Sigmoid colon (tissue), 6 donors: ENCODE measurements at regions not wholly inside any gene's neighbourhood (a gene's known extent, or its start where the extent isn't known, plus 50 kb on each side); places are given as distances from the start of the nearest gene placed in this dataset.

Experiments used
- DNase-seq: peaks from one replicate; pipeline ENCODE4 v3.0.0-alpha.2; 2019
- H3K27ac ChIP-seq, 4 donors: fragments of 200-600 bp; sonication (generic); one replicate each; pipeline ENCODE4 v1.5.1; 2016 to 2019; ENCODE audit warnings: mild to moderate bottlenecking in 1 of 4
- H3K27me3 ChIP-seq, 3 donors: fragments of 200-600 bp; sonication (generic); one replicate each; pipeline ENCODE4 v1.5.1; 2019; ENCODE audit warnings: mild to moderate bottlenecking in 1 of 3
- H3K36me3 ChIP-seq, 4 donors: fragments of 200-600 bp; sonication (generic); one replicate each; pipeline ENCODE4 v1.5.1; 2016 to 2019
- H3K4me1 ChIP-seq, 4 donors: fragments of 200-600 bp; sonication (generic); one replicate each; pipeline ENCODE4 v1.5.1; 2017 to 2019
- H3K4me3 ChIP-seq, 4 donors: fragments of 200-600 bp; sonication (generic); one replicate each; pipeline ENCODE4 v1.5.1; 2017 to 2019; ENCODE audit warnings: mild to moderate bottlenecking in 2 of 4, moderate library complexity in 1 of 4
- H3K9me3 ChIP-seq, 4 donors: fragments of 200-600 bp in 3 of 4; sonication (generic) in 3 of 4; one replicate each; pipeline versions ENCODE4 v1.5.1 to v1.6.1; 2013 to 2019
- EP300 ChIP-seq, 4 donors: sonication (generic); formaldehyde crosslinking; IDR thresholded peaks; one replicate each; pipeline ENCODE4 v1.6.1; 2017; ENCODE audit warnings: antibody characterized with exemption in 4 of 4
- POLR2A ChIP-seq, 2 donors: fragments of 450-650 bp; IDR thresholded peaks; one replicate each; pipeline ENCODE4 v1.6.1; 2016; ENCODE audit warnings: antibody characterized with exemption in 2 of 2, mild to moderate bottlenecking in 2 of 2, moderate library complexity in 2 of 2
- POLR2AphosphoS5 ChIP-seq, 4 donors: sonication (generic); formaldehyde crosslinking; IDR thresholded peaks; one replicate each; pipeline ENCODE4 v1.6.1; 2017; ENCODE audit warnings: antibody characterized with exemption in 4 of 4
- WGBS, 2 donors: extraction: QIAGEN DNeasy Blood & Tissue Kit; methylation state at CpG; one replicate each; pipeline ENCODE4 v1.1.7; 2013; 5-methylcytosine and 5-hydroxymethylcytosine counted together
- intact Hi-C: fragments of 100-400 bp; cut with DNase I; formaldehyde crosslinking; loops from one replicate; pipeline ENCODE4 v1.15.1; 2023
- TF ChIP-seq, protein P1 (sequence below), 4 experiments: fragments of 450-650 bp in 3 of 4; fragments of 200-600 bp in 1 of 4; IDR thresholded peaks; one replicate each; pipeline ENCODE4 v1.5.1; 2016 to 2019; ENCODE audit warnings: antibody characterized with exemption in 4 of 4, mild to moderate bottlenecking in 3 of 4, moderate library complexity in 2 of 4
- donor health status: healthy with polysubstance abuse.
- donor health status: healthy.

DNA sequence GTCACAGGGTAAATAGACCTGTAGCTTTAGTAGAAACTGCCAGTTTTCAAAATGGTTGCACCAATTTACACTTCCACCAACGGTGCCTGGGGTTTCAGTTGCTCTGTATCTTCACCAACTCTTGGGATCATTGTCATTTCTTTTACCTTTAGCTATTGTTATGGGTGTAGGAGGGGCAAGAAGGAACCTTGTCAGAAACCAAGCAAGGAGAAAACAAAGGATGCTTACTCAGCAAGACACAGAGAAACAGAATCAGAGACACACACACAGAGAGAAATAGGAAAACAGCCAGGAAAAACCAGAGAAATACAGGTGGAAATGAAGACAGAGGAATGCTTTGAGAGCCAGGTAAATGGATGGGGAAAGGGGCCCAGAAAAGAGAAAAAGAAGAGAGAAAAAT, 367.6 kb downstream of the MIAT start:
- Histone ChIP-seq H3K27ac (no peak overlapping the region), H3K4me3 (no peak overlapping the region), H3K9me3 (peaks cover 0 to 2% (median 0%) of the 10 kb centered on the region in 4 donors), H3K4me1 (peaks cover 0 to 3% (median under 1%) of the 10 kb centered on the region in 4 donors), H3K27me3 (no peaks in the 10 kb centered on the region), H3K36me3 (no peaks in the 10 kb centered on the region)
- intact Hi-C loops = no loop called here
- TF ChIP-seq POLR2A (IDR thresholded peaks at IDR 0.05) (no peak), POLR2AphosphoS5 (IDR thresholded peaks at IDR 0.05) (no peak), EP300 (IDR thresholded peaks at IDR 0.05) (no peak)
- TF ChIP-seq, protein P1, sequence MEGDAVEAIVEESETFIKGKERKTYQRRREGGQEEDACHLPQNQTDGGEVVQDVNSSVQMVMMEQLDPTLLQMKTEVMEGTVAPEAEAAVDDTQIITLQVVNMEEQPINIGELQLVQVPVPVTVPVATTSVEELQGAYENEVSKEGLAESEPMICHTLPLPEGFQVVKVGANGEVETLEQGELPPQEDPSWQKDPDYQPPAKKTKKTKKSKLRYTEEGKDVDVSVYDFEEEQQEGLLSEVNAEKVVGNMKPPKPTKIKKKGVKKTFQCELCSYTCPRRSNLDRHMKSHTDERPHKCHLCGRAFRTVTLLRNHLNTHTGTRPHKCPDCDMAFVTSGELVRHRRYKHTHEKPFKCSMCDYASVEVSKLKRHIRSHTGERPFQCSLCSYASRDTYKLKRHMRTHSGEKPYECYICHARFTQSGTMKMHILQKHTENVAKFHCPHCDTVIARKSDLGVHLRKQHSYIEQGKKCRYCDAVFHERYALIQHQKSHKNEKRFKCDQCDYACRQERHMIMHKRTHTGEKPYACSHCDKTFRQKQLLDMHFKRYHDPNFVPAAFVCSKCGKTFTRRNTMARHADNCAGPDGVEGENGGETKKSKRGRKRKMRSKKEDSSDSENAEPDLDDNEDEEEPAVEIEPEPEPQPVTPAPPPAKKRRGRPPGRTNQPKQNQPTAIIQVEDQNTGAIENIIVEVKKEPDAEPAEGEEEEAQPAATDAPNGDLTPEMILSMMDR (IDR thresholded peaks at IDR 0.05) = no peak
- DNase-seq = no peak
- 28 to 47% methylated on average over 1 of the region's 1 CpG for WGBS, 2 donors

DNA sequence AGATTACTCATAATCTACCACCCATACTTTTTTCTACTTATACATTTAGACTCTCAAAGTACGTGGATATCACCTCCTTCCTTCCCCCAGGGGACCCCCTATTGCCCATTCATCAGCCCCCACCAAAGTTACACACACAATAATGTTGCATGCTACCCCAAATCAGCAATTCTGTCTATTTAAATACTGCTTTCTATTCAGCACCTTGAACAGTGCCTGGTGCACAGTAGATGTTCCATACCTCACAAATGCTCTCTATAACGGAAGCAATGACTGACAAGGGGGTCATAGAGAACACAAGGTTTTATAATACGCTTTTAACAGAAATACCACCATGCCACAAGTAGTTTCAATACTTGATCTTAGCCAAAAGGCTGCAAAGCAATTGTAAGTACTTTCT, 370.7 kb downstream of the MIAT start:
- intact Hi-C loops = no loop called here
- DNase-seq = no peak
- Histone ChIP-seq H3K27me3 (peaks cover 0 to 5% (median 0%) of the 10 kb centered on the region in 3 donors), H3K36me3 (no peaks in the 10 kb centered on the region), H3K27ac (no peak overlapping the region), H3K4me1 (no peaks in the 10 kb centered on the region), H3K9me3 (peaks cover 0 to 6% (median 0%) of the 10 kb centered on the region in 4 donors), H3K4me3 (no peak overlapping the region)
- TF ChIP-seq POLR2A (IDR thresholded peaks at IDR 0.05) (no peak), EP300 (IDR thresholded peaks at IDR 0.05) (no peak), POLR2AphosphoS5 (IDR thresholded peaks at IDR 0.05) (no peak)
- TF ChIP-seq, protein P1 (IDR thresholded peaks at IDR 0.05) = no peak
- WGBS, 2 donors = 63 to 67% methylated on average over 3 of the region's 3 CpGs

- DNase-seq = no peak
- TF ChIP-seq POLR2A (IDR thresholded peaks at IDR 0.05) = no peak
- no peak for TF ChIP-seq EP300 (IDR thresholded peaks at IDR 0.05)
- TF ChIP-seq, protein P1 (IDR thresholded peaks at IDR 0.05) = no peak
- TF ChIP-seq POLR2AphosphoS5 (IDR thresholded peaks at IDR 0.05) = no peak
- intact Hi-C loops = no loop called here
- Histone ChIP-seq H3K36me3 (no peaks in the 10 kb centered on the region), H3K4me1 (no peaks in the 10 kb centered on the region), H3K27ac (no peak overlapping the region), H3K27me3 (peaks cover 0 to 5% (median 0%) of the 10 kb centered on the region in 3 donors), H3K4me3 (no peak overlapping the region), H3K9me3 (peaks cover 0 to 6% (median 0%) of the 10 kb centered on the region in 4 donors)
- WGBS, 2 donors = 83 to 95% methylated on average over 1 of the region's 1 CpG
These were observed 372.3 kb downstream of the MIAT start for GRCh38 chr22:27029584-27030130.

DNA sequence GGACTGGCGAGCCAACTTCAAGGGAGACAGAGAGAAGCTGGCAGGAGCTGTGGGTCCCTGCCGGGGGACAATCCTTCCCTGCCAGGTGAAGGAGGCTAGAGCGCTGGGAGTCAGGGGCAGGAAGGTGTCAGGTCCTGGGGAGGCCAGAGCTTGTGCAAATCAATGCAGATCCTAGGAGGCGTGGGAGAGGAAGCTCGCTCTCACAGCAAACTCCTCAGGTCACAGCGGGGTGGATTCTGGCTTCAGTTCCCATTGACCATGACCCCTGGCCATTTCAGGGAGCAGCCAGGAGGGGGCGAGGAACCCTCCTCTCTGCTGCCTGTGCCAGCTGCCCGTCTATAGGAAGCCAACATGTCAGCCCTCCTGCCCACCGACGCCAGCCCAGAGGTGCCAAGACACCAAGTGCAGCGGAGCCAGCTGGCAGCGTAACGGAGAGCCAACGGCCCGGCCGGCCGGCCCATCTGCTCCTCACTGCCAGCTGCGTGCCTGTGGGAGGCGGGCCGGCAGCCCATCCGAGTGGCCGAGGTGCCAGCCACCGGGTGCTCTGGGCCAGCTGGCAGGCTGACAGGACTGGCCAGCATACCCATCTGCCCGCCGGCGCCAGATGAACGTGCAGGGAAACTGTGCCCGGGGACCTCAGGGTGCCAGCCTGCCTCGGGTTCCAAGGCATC, 374.8 kb downstream of the MIAT start:
- intact Hi-C loops = no loop called here
- Histone ChIP-seq H3K4me3 (no peak overlapping the region), H3K27me3 (peaks cover 0 to 5% (median 0%) of the 10 kb centered on the region in 3 donors), H3K36me3 (no peaks in the 10 kb centered on the region), H3K4me1 (no peaks in the 10 kb centered on the region), H3K9me3 (peaks cover 0 to 6% (median 0%) of the 10 kb centered on the region in 4 donors), H3K27ac (peak overlapping the region in 1 of 4 donors; percentile 1)
- 67 to 68% methylated on average over 29 of the region's 29 CpGs for WGBS, 2 donors
- no peak for TF ChIP-seq EP300 (IDR thresholded peaks at IDR 0.05)
- TF ChIP-seq POLR2AphosphoS5 (IDR thresholded peaks at IDR 0.05) = no peak
- TF ChIP-seq POLR2A (IDR thresholded peaks at IDR 0.05) = no peak
- TF ChIP-seq, protein P1 (IDR thresholded peaks at IDR 0.05) = no peak
- peak; percentile 71 for DNase-seq
